Stomach smooth muscle (tissue), 2 donors: ENCODE measurements at regions not wholly inside any gene's neighbourhood (a gene's known extent, or its start where the extent isn't known, plus 50 kb on each side); places are given as distances from the start of the nearest gene placed in this dataset.

ENCODE experiments used
- H3K27ac ChIP-seq: one replicate; pipeline ENCODE4 v1.7.0; 2013; ENCODE audit warnings: mild to moderate bottlenecking, low read length, inconsistent platforms
- H3K27me3 ChIP-seq, 2 donors: one replicate each; pipeline ENCODE4 v1.7.0; 2013; ENCODE audit warnings: low read length in 2 of 2; ENCODE audit not compliant: insufficient read depth in 2 of 2, control insufficient read depth in 1 of 2
- H3K36me3 ChIP-seq, 2 donors: one replicate each; pipeline ENCODE4 v1.7.0; 2013; ENCODE audit warnings: low read length in 2 of 2; ENCODE audit not compliant: control insufficient read depth in 2 of 2, insufficient read depth in 2 of 2
- H3K4me1 ChIP-seq: one replicate; pipeline ENCODE4 v1.7.0; 2013; ENCODE audit warnings: low read length; ENCODE audit not compliant: control insufficient read depth, insufficient read depth
- H3K4me3 ChIP-seq, 2 donors: one replicate each; pipeline ENCODE4 v1.7.0; 2013; ENCODE audit warnings: low read length in 2 of 2
- H3K9ac ChIP-seq, 2 donors: one replicate each; pipeline ENCODE4 v1.7.0; 2013; ENCODE audit warnings: low read length in 2 of 2, mild to moderate bottlenecking in 1 of 2
- H3K9me3 ChIP-seq, 2 donors: one replicate each; pipeline ENCODE4 v1.7.0; 2013; ENCODE audit warnings: low read length in 2 of 2; ENCODE audit not compliant: control insufficient read depth in 2 of 2
- donor health status: healthy.
- donor health status: Pancreatic carcinoma.

DNA sequence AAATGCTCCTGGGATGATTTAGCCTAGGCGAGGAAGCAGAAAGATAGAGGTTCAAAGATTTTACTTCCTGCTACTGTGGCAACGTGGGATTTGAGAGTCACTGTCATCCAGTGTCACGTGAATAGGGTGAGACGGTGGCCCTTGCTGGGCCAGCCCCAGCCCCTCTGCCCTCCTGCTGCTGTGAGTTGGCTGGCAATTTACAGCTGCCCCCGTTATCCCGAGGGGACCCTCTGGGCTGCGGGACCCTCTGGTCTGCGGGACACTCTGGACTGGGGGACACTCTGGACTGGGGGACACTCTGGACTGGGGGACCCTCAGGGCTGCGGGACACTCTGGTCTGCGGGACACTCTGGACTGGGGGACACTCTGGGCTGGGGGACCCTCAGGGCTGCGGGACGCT, 765.4 kb downstream of the TRIML1 start:
- Histone ChIP-seq H3K27me3 (no peaks in the 10 kb centered on the region), H3K36me3 (no peaks in the 10 kb centered on the region), H3K9me3 (no peaks in the 10 kb centered on the region), H3K4me1 (no peaks in the 10 kb centered on the region), H3K9ac (no peak overlapping the region), H3K27ac (no peak overlapping the region), H3K4me3 (no peak overlapping the region)

DNA sequence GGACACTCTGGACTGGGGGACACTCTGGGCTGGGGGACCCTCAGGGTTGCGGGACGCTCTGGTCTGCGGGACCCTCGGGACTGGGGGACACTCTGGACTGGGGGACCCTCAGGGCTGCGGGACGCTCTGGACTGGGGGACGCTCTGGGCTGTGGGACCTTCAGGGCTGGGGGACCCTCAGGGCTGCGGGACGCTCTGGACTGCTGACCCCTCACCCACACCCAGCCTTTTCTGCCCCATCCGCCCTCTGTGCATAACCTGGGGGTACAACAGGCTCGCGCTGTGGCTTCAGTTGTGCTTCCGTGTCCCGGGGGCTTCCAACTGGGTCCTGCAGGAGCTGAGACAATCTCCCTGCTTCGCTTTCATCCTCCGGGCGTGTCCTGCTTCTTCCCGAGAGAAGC, 766.0 kb downstream of the TRIML1 start:
- H3K9me3 ChIP-seq, result no peaks in the 10 kb centered on the region
- H3K27me3 ChIP-seq, result no peaks in the 10 kb centered on the region
- H3K27ac ChIP-seq, result no peak overlapping the region
- no peaks in the 10 kb centered on the region for H3K36me3 ChIP-seq
- H3K4me3 ChIP-seq, result no peak overlapping the region
- H3K9ac ChIP-seq, result no peak overlapping the region
- H3K4me1 ChIP-seq, result no peaks in the 10 kb centered on the region

DNA sequence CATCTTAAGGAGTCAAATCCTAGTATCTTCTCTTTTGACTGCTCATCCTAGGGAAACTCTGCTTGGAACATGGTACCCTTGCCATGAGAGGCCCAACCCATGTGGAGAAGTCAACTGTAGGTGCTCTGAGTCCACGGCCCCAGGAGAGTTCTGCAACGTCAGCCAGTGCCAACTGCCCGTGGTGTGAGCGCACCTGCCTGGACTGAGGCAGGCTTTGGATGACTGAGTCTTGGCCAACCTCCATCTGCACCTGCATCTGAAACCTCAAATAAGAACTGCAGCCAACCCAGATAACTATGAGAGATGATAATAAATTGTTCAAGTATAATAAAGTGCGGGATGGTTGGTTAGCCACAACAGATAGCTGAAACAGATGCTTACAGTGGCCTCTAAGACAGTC, 772.0 kb downstream of the TRIML1 start:
- Histone ChIP-seq H3K27ac (no peak overlapping the region), H3K9ac (no peak overlapping the region), H3K27me3 (no peaks in the 10 kb centered on the region), H3K9me3 (no peaks in the 10 kb centered on the region), H3K36me3 (no peaks in the 10 kb centered on the region), H3K4me3 (no peak overlapping the region), H3K4me1 (no peaks in the 10 kb centered on the region)

DNA sequence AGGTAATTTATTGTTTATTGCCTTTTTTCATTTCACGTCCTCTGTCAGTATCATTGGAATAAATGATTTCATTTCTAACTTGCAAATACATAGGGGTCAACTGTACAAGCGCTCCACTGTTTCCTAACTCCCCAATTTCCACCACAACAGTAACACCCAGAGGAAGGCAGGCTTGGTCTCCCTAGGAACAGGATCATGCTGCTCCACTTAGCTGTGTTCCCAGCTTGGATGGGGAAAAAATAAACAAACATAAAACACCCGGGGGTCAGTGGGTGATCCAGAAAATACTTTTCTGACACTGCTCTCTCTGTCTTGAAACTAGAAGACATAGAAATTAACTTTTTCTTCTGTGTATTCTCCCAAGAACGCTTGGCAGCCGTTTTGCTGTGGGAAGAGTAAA, 772.5 kb downstream of the TRIML1 start:
- no peaks in the 10 kb centered on the region for H3K36me3 ChIP-seq
- H3K27me3 ChIP-seq, result no peaks in the 10 kb centered on the region
- H3K9ac ChIP-seq, result no peak overlapping the region
- no peak overlapping the region for H3K27ac ChIP-seq
- H3K9me3 ChIP-seq, result no peaks in the 10 kb centered on the region
- no peaks in the 10 kb centered on the region for H3K4me1 ChIP-seq
- no peak overlapping the region for H3K4me3 ChIP-seq

DNA sequence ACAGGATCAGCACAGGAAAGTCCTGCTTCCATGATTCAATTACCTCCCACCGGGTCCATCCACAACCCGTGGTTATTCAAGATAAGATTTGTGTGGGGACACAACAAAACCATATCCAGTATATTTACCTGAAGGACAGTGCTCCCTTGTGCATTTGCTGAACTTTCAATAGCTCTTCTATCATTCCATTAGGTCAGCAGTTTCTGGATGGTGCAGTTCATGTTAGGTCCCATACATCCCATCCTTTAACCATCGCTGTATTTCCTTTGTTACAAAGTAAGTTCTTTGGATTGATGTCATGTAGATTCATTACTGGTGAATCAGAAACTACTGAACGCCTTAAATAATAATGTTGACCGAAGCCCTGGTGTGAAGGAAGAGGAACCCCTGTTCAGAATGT, 775.9 kb downstream of the TRIML1 start:
- no peaks in the 10 kb centered on the region for H3K9me3 ChIP-seq

DNA sequence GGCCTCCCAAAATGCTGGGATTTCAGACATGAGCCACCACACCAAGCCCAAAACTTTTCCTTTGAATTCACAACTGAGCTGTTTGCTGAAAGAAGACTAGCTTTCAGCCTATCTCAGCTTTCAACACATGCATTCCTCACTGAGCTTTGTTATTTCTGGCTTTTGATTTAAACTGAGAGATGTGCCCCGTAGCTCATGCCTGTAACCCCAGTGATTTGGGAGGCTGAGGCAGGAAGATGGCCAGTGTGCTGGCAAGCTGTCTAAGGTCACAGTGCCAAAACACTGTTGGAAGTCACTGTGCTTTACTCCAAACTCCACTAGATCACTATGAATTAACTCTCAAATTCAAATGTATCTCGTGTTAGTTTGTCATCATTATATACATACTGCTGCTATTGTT, 779.5 kb downstream of the TRIML1 start:
- Histone ChIP-seq H3K27me3 (no peaks in the 10 kb centered on the region), H3K4me1 (no peaks in the 10 kb centered on the region), H3K36me3 (no peaks in the 10 kb centered on the region), H3K9ac (no peak overlapping the region), H3K27ac (no peak overlapping the region), H3K9me3 (no peaks in the 10 kb centered on the region), H3K4me3 (no peak overlapping the region)

More for the DNA sequence above, 775.9 kb downstream of the TRIML1 start:
- H3K27me3 ChIP-seq, result no peaks in the 10 kb centered on the region
- H3K36me3 ChIP-seq, result no peaks in the 10 kb centered on the region
- H3K4me3 ChIP-seq, result no peak overlapping the region
- no peaks in the 10 kb centered on the region for H3K4me1 ChIP-seq
- no peak overlapping the region for H3K9ac ChIP-seq
- H3K27ac ChIP-seq, result no peak overlapping the region

DNA sequence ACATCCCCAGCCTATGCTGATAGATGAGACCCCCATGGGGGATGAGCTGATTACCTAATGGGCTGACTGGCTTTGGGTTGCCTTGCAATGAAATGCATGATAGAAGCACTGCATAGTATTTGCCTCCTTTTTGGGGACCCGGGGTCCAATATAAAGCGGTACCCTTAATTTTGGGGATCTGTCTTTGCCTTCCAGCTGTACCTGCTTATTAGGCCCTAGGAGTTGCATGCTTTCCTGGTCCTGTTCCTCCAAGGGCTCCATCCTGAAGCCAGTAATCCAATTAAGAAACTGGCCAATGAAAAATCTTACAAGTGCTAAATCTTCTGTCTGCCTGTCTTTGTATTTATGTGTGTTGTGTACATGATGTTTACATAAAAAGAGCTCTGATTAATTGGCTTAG, 791.6 kb downstream of the TRIML1 start:
- peaks cover 2 to 5% of the 10 kb centered on the region in 2 donors for H3K9me3 ChIP-seq
- H3K4me3 ChIP-seq, result no peak overlapping the region
- no peaks in the 10 kb centered on the region for H3K27me3 ChIP-seq
- H3K27ac ChIP-seq, result no peak overlapping the region
- H3K36me3 ChIP-seq, result no peaks in the 10 kb centered on the region
- no peak overlapping the region for H3K9ac ChIP-seq
- H3K4me1 ChIP-seq, result no peaks in the 10 kb centered on the region

DNA sequence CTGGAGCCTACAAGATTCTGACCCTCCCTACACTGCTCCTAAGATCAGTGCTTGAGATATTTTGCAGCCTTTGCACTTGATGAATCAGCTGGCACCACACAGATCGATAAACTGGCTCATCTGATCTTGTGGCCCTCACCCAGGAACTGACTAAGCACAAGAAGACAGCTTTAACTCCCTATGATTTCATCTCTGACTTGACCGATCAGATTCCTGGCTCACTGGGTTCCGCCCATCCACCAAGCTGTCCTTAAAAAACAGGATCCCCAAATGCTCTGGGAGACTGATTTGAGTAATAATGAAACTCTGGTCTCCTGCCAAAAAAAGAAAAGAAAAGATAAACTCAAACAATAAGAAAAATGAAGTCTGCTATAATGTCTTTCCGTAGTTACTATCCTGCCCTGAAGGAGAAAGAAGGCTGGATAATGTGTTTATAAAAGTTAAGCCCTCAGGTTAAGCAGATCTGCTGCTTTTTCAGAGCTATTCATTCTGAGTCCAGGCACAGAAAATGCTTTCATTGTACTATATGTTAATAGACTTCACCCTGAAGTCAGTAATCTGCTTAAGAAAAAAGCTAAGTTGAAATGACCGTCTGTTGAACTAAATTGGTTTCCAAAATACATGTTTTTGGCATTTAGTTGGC, 795.2 kb downstream of the TRIML1 start:
- H3K9ac ChIP-seq, result no peak overlapping the region
- H3K4me3 ChIP-seq, result no peak overlapping the region
- no peaks in the 10 kb centered on the region for H3K27me3 ChIP-seq
- H3K4me1 ChIP-seq, result no peaks in the 10 kb centered on the region
- H3K27ac ChIP-seq, result no peak overlapping the region
- H3K36me3 ChIP-seq, result no peaks in the 10 kb centered on the region
- peaks cover 2 to 5% of the 10 kb centered on the region in 2 donors for H3K9me3 ChIP-seq

DNA sequence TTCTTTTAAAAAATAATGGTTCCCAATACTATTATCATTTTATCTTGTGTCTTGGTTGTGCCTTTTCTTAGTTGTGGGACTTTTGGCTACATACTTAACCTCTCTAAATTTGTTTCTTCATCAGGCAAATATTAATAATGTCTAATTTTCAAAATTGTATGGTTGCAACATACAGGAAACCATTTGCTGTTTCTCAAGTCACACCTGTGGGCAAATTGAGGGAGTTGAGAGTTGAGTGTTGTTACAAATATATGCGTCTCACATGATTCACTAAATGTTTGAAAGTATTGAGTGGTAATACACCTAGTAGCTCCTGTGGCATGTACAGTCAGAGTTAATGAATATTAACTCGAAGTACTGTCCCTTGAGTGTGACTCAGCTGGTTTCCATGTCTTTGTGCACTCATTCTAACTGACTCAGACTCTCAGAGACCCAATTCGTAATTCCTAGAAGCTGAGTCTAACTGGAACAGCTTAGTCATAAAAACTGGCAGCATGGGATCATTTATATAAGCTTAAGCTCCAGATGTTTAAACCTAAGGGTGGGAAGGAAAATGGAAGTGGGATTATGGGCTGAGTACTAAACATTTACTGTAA, 802.4 kb downstream of the TRIML1 start:
- no peaks in the 10 kb centered on the region for H3K4me1 ChIP-seq
- H3K9ac ChIP-seq, result no peak overlapping the region
- no peak overlapping the region for H3K4me3 ChIP-seq
- H3K36me3 ChIP-seq, result no peaks in the 10 kb centered on the region
- no peak overlapping the region for H3K27ac ChIP-seq
- no peaks in the 10 kb centered on the region for H3K27me3 ChIP-seq
- H3K9me3 ChIP-seq, result no peaks in the 10 kb centered on the region

DNA sequence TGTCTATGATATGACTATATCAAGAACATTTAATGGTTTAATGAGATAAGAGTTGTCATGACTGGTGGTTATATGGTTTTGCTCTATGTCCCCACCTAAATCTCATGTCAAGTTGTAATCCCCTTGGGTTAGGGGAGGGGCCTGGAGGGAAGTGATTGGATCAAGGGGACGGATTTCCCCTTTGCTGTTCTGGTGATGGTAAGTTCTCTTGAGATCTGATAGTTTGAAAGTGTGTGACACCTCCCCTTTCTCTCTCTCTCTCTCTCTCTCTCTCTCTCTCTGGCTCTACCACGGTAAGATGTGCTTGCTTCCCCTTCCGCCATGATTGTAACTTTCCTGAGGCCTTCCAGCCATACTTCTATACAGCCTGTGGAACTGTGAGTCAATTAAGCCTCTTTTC, 803.4 kb downstream of the TRIML1 start:
- Histone ChIP-seq H3K27me3 (no peaks in the 10 kb centered on the region), H3K4me1 (no peaks in the 10 kb centered on the region), H3K9me3 (no peaks in the 10 kb centered on the region), H3K9ac (no peak overlapping the region), H3K27ac (no peak overlapping the region), H3K4me3 (no peak overlapping the region), H3K36me3 (no peaks in the 10 kb centered on the region)

DNA sequence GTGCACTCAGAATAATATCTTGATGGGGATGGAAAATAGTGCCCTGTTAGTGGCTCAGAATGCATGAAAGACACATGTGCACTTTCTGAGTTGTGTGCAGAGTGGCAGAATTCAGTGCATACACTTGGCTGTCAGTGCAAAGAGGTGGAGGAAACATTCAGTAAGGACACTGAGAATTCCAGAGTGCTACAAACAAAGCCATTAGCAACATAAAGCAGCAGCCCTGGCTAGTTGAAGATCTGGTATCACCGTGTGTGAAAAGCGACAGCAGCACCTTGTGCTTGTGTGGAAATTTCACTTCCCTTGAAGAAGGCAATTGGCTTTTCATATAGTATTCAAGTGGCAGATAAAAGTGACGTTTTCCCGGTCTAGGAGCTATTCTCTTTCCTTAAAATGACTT, 810.4 kb downstream of the TRIML1 start:
- no peaks in the 10 kb centered on the region for H3K27me3 ChIP-seq
- H3K9me3 ChIP-seq, result no peaks in the 10 kb centered on the region
- H3K9ac ChIP-seq, result no peak overlapping the region
- no peak overlapping the region for H3K27ac ChIP-seq
- H3K36me3 ChIP-seq, result no peaks in the 10 kb centered on the region
- H3K4me3 ChIP-seq, result no peak overlapping the region
- H3K4me1 ChIP-seq, result no peaks in the 10 kb centered on the region
